BLaER1 (cell line): ENCODE measurements at regions not wholly inside any gene's neighbourhood (a gene's known extent, or its start where the extent isn't known, plus 50 kb on each side); places are given as distances from the start of the nearest gene placed in this dataset.

Source experiments
- H3K27ac ChIP-seq: shearing (Covaris generic); formaldehyde crosslinking; 2 replicates; pipeline ENCODE4 v1.8.1; 2022
- H3K27me3 ChIP-seq: shearing (Covaris generic); formaldehyde crosslinking; 2 replicates; pipeline ENCODE4 v1.8.1; 2022
- H3K36me3 ChIP-seq: shearing (Covaris generic); formaldehyde crosslinking; 2 replicates; pipeline ENCODE4 v1.8.1; 2022
- H3K4me1 ChIP-seq: shearing (Covaris generic); formaldehyde crosslinking; 2 replicates; pipeline ENCODE4 v1.8.1; 2022
- H3K4me2 ChIP-seq: shearing (Covaris generic); formaldehyde crosslinking; 2 replicates; pipeline ENCODE4 v1.8.1; 2022
- H3K4me3 ChIP-seq: shearing (Covaris generic); formaldehyde crosslinking; 2 replicates; pipeline ENCODE4 v1.8.1; 2022
- H3K9ac ChIP-seq: shearing (Covaris generic); formaldehyde crosslinking; 2 replicates; pipeline ENCODE4 v1.8.1; 2022
- H3K9me3 ChIP-seq: shearing (Covaris generic); formaldehyde crosslinking; 2 replicates; pipeline ENCODE4 v1.8.1; 2022
- H4K20me1 ChIP-seq: shearing (Covaris generic); formaldehyde crosslinking; 2 replicates; pipeline ENCODE4 v1.8.1; 2022
- Cebpa-rat ChIP-seq: shearing (Covaris generic); IDR thresholded peaks from 2 replicates; pipeline ENCODE4 v1.8.1; 2022

- H3K4me3 ChIP-seq = no peak overlapping the region
- no peaks in the 10 kb centered on the region for H3K9me3 ChIP-seq
- no peaks in the 10 kb centered on the region for H3K36me3 ChIP-seq
- no peak overlapping the region for H3K9ac ChIP-seq
- H3K4me1 ChIP-seq = no peaks in the 10 kb centered on the region
- no peak for TF ChIP-seq Cebpa-rat
- no peak overlapping the region for H3K27ac ChIP-seq
- no peak overlapping the region for H3K4me2 ChIP-seq
- H3K27me3 ChIP-seq = no peaks in the 10 kb centered on the region
- H4K20me1 ChIP-seq = no peaks in the 10 kb centered on the region
These were observed 223.1 kb upstream of the WSB1 start for GRCh38 chr17:27070836-27071235.

GRCh38 chr17:27072885-27073284 is 221.0 kb upstream of the WSB1 start:
- no peaks in the 10 kb centered on the region for H3K4me1 ChIP-seq
- no peak overlapping the region for H3K4me3 ChIP-seq
- H3K27ac ChIP-seq = no peak overlapping the region
- no peaks in the 10 kb centered on the region for H3K27me3 ChIP-seq
- no peak overlapping the region for H3K9ac ChIP-seq
- H3K9me3 ChIP-seq = no peaks in the 10 kb centered on the region
- no peaks in the 10 kb centered on the region for H3K36me3 ChIP-seq
- no peaks in the 10 kb centered on the region for H4K20me1 ChIP-seq
- no peak for TF ChIP-seq Cebpa-rat
- H3K4me2 ChIP-seq = no peak overlapping the region

GRCh38 chr17:27076814-27077213 is 217.1 kb upstream of the WSB1 start:
- Histone ChIP-seq H4K20me1 (no peaks in the 10 kb centered on the region), H3K27me3 (no peaks in the 10 kb centered on the region), H3K9me3 (no peaks in the 10 kb centered on the region), H3K4me1 (no peaks in the 10 kb centered on the region), H3K4me2 (no peak overlapping the region), H3K36me3 (no peaks in the 10 kb centered on the region), H3K27ac (no peak overlapping the region), H3K9ac (no peak overlapping the region), H3K4me3 (no peak overlapping the region)
- TF ChIP-seq Cebpa-rat = no peak

- no peak overlapping the region for H3K27ac ChIP-seq
- H4K20me1 ChIP-seq = no peaks in the 10 kb centered on the region
- no peaks in the 10 kb centered on the region for H3K36me3 ChIP-seq
- no peaks in the 10 kb centered on the region for H3K27me3 ChIP-seq
- H3K4me3 ChIP-seq = no peak overlapping the region
- H3K9me3 ChIP-seq = no peaks in the 10 kb centered on the region
- no peak overlapping the region for H3K4me2 ChIP-seq
- H3K4me1 ChIP-seq = no peaks in the 10 kb centered on the region
- H3K9ac ChIP-seq = no peak overlapping the region
- no peak for TF ChIP-seq Cebpa-rat
These were observed 215.6 kb upstream of the WSB1 start for GRCh38 chr17:27078296-27078695.

- H4K20me1 ChIP-seq = no peaks in the 10 kb centered on the region
- no peak overlapping the region for H3K27ac ChIP-seq
- no peak overlapping the region for H3K9ac ChIP-seq
- no peaks in the 10 kb centered on the region for H3K9me3 ChIP-seq
- H3K27me3 ChIP-seq = no peaks in the 10 kb centered on the region
- H3K4me1 ChIP-seq = no peaks in the 10 kb centered on the region
- no peak overlapping the region for H3K4me3 ChIP-seq
- no peak for TF ChIP-seq Cebpa-rat
- no peak overlapping the region for H3K4me2 ChIP-seq
- no peaks in the 10 kb centered on the region for H3K36me3 ChIP-seq
These were observed 214.3 kb upstream of the WSB1 start for GRCh38 chr17:27079660-27080059.

GRCh38 chr17:27081002-27081638 is 212.8 kb upstream of the WSB1 start:
- H3K4me1 ChIP-seq = no peaks in the 10 kb centered on the region
- no peaks in the 10 kb centered on the region for H3K27me3 ChIP-seq
- no peak overlapping the region for H3K4me2 ChIP-seq
- no peak overlapping the region for H3K9ac ChIP-seq
- H3K36me3 ChIP-seq = no peaks in the 10 kb centered on the region
- no peak overlapping the region for H3K27ac ChIP-seq
- no peaks in the 10 kb centered on the region for H3K9me3 ChIP-seq
- H4K20me1 ChIP-seq = no peaks in the 10 kb centered on the region
- no peak for TF ChIP-seq Cebpa-rat
- no peak overlapping the region for H3K4me3 ChIP-seq

GRCh38 chr17:27082023-27082774 is 211.7 kb upstream of the WSB1 start:
- Histone ChIP-seq H4K20me1 (no peaks in the 10 kb centered on the region), H3K36me3 (no peaks in the 10 kb centered on the region), H3K4me3 (no peak overlapping the region)

GRCh38 chr17:27082775-27083154 is 211.1 kb upstream of the WSB1 start:
- no peak for TF ChIP-seq Cebpa-rat
- no peaks in the 10 kb centered on the region for H3K36me3 ChIP-seq
- H3K4me3 ChIP-seq = no peak overlapping the region
- no peaks in the 10 kb centered on the region for H3K27me3 ChIP-seq
- no peak overlapping the region for H3K27ac ChIP-seq
- no peak overlapping the region for H3K4me2 ChIP-seq
- H3K9ac ChIP-seq = no peak overlapping the region
- H4K20me1 ChIP-seq = no peaks in the 10 kb centered on the region
- H3K9me3 ChIP-seq = no peaks in the 10 kb centered on the region
- no peaks in the 10 kb centered on the region for H3K4me1 ChIP-seq

More at GRCh38 chr17:27082023-27082774, 211.7 kb upstream of the WSB1 start:
- no peaks in the 10 kb centered on the region for H3K27me3 ChIP-seq
- H3K27ac ChIP-seq = no peak overlapping the region
- no peak overlapping the region for H3K4me2 ChIP-seq
- TF ChIP-seq Cebpa-rat = no peak
- no peaks in the 10 kb centered on the region for H3K4me1 ChIP-seq
- H3K9ac ChIP-seq = no peak overlapping the region
- H3K9me3 ChIP-seq = no peaks in the 10 kb centered on the region

GRCh38 chr17:27083408-27084185 is 210.3 kb upstream of the WSB1 start:
- Histone ChIP-seq H3K27ac (no peak overlapping the region), H3K4me1 (no peaks in the 10 kb centered on the region), H3K9me3 (no peaks in the 10 kb centered on the region), H3K9ac (no peak overlapping the region), H4K20me1 (no peaks in the 10 kb centered on the region), H3K27me3 (no peaks in the 10 kb centered on the region), H3K36me3 (no peaks in the 10 kb centered on the region), H3K4me3 (no peak overlapping the region), H3K4me2 (no peak overlapping the region)
- no peak for TF ChIP-seq Cebpa-rat

GRCh38 chr17:27085517-27085916 is 208.4 kb upstream of the WSB1 start:
- H3K36me3 ChIP-seq = no peaks in the 10 kb centered on the region
- H3K4me1 ChIP-seq = no peaks in the 10 kb centered on the region
- no peak overlapping the region for H3K27ac ChIP-seq
- no peaks in the 10 kb centered on the region for H3K9me3 ChIP-seq
- no peak overlapping the region for H3K9ac ChIP-seq
- H3K27me3 ChIP-seq = no peaks in the 10 kb centered on the region
- no peak overlapping the region for H3K4me2 ChIP-seq
- H3K4me3 ChIP-seq = no peak overlapping the region
- H4K20me1 ChIP-seq = no peaks in the 10 kb centered on the region
- TF ChIP-seq Cebpa-rat = no peak
